Right lobe of liver (tissue), 6 donors: ENCODE measurements at regions not wholly inside any gene's neighbourhood (a gene's known extent, or its start where the extent isn't known, plus 50 kb on each side); places are given as distances from the start of the nearest gene placed in this dataset.

Experiments
- ATAC-seq, 4 donors: fragments of 200-7000 bp; cut with Tn5 transposase; one replicate each; pipeline ENCODE4 v1.9.1; 2020; ENCODE audit warnings: mild to moderate bottlenecking in 4 of 4, moderate library complexity in 4 of 4
- DNase-seq, 3 donors: peaks; one replicate each; pipeline ENCODE4 v3.0.0-alpha.2; 2020
- H3K27ac ChIP-seq, 3 donors: fragments of 200-600 bp; one replicate each; pipeline ENCODE4 v1.8.0; 2022
- H3K27me3 ChIP-seq, 2 donors: fragments of 200-600 bp; one replicate each; pipeline ENCODE4 v1.8.0; 2022
- H3K36me3 ChIP-seq, 4 donors: fragments of 200-600 bp; sonication (generic) in 1 of 4; one replicate each; pipeline versions ENCODE4 v1.5.1 to v1.8.0; 2017 to 2022; ENCODE audit warnings: control low read depth in 1 of 4
- H3K4me1 ChIP-seq, 4 donors: fragments of 200-600 bp; sonication (generic) in 1 of 4; one replicate each; pipeline versions ENCODE4 v1.5.1 to v1.8.0; 2017 to 2022; ENCODE audit warnings: control low read depth in 1 of 4
- H3K4me3 ChIP-seq, 3 donors: fragments of 200-600 bp; one replicate each; pipeline ENCODE4 v1.8.0; 2022
- H3K9me3 ChIP-seq, 4 donors: fragments of 200-600 bp; sonication (generic) in 1 of 4; one replicate each; pipeline versions ENCODE4 v1.5.1 to v1.8.0; 2017 to 2022; ENCODE audit warnings: control low read depth in 1 of 4
- POLR2A ChIP-seq: fragments of 450-650 bp; IDR thresholded peaks from one replicate; pipeline ENCODE4 v1.6.1; 2017; ENCODE audit warnings: antibody characterized with exemption, mild to moderate bottlenecking
- WGBS: methylation state at CpG from one replicate; pipeline ENCODE4 v1.1.6; 2018; ENCODE audit warnings: low coverage, low lambda C conversion rate; ENCODE audit not compliant: insufficient coverage; ENCODE audit errors: missing lambda C conversion rate; 5-methylcytosine and 5-hydroxymethylcytosine counted together
- intact Hi-C, 2 donors: fragments of 100-400 bp; cut with DNase I; formaldehyde crosslinking; loops; one replicate each; pipeline versions ENCODE4 v1.11.2 to v1.14.1; 2022
- TF ChIP-seq, protein P1 (sequence below), 4 donors: fragments of 200-600 bp in 3 of 4; fragments of 450-650 bp in 1 of 4; IDR thresholded peaks; one replicate each; pipeline versions ENCODE4 v1.5.1 to v1.8.0; 2016 to 2022; ENCODE audit warnings: antibody characterized with exemption in 4 of 4, mild to moderate bottlenecking in 2 of 4
- donor health status: DM: no; HTN: yes; CAD: no.
- donor health status: DM: no; HTN: no; CAD: no.
- donor health status: DM: no; HTN: no; CAD: no.
- donor health status: DM: no; HTN: yes; CAD: no.
- donor health status: DM: no; HTN: yes; CAD: no.

DNA sequence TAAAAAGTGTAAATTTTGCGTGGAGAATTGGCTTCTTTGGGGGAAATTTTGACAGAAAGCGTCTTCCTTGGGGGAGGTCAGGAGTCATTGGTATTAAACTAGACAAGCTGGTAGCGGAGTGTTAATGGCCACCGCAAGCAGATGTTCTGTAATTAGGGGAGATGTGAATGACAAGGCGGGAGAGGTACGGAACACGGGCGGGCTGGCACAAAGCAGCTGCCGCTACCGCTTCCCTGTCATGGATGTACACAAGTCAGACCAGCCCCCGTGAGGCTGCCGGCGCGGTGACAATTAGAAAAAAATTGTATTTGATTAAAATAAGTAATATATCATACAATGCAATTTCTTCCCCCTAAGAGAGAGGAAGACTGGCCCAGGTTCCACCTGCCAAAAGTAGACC, 501.6 kb downstream of the VRK1 start:
- WGBS: 79% methylated on average over 10 of the region's 14 CpGs
- Histone ChIP-seq H3K27me3 (no peaks in the 10 kb centered on the region), H3K4me3 (no peak overlapping the region), H3K36me3 (no peaks in the 10 kb centered on the region), H3K27ac (no peak overlapping the region), H3K9me3 (no peaks in the 10 kb centered on the region), H3K4me1 (no peaks in the 10 kb centered on the region)
- no peak for DNase-seq
- ATAC-seq: no peak
- intact Hi-C loops: no loop called here
- TF ChIP-seq POLR2A: no peak
- TF ChIP-seq, protein P1, sequence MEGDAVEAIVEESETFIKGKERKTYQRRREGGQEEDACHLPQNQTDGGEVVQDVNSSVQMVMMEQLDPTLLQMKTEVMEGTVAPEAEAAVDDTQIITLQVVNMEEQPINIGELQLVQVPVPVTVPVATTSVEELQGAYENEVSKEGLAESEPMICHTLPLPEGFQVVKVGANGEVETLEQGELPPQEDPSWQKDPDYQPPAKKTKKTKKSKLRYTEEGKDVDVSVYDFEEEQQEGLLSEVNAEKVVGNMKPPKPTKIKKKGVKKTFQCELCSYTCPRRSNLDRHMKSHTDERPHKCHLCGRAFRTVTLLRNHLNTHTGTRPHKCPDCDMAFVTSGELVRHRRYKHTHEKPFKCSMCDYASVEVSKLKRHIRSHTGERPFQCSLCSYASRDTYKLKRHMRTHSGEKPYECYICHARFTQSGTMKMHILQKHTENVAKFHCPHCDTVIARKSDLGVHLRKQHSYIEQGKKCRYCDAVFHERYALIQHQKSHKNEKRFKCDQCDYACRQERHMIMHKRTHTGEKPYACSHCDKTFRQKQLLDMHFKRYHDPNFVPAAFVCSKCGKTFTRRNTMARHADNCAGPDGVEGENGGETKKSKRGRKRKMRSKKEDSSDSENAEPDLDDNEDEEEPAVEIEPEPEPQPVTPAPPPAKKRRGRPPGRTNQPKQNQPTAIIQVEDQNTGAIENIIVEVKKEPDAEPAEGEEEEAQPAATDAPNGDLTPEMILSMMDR (IDR thresholded peaks at IDR 0.05): no peak

DNA sequence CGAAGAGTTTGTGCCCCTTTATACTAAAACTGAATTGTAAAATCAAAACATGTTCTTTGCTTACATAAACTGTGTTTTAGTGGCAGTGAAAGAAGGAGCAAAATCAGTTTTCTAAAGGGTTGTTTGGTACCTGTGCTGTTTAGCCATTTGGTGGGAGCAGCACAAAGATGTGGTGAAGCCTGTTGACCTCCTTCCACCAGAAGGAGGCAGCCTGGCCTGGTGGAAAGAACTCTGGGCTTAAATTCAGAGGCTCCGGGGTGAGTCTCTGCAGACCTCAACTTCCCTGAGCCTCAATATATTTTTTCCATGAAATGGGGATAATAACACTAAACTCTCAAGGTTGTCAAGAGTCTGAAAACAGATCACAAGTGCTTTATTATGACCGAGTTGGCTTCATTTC, 502.5 kb downstream of the VRK1 start:
- TF ChIP-seq, protein P1 (IDR thresholded peaks at IDR 0.05): peak in 2 of 4 donors; percentile 10 to 38
- TF ChIP-seq POLR2A: no peak
- Histone ChIP-seq H3K27ac (no peak overlapping the region), H3K4me1 (no peaks in the 10 kb centered on the region), H3K27me3 (no peaks in the 10 kb centered on the region), H3K36me3 (no peaks in the 10 kb centered on the region), H3K9me3 (no peaks in the 10 kb centered on the region), H3K4me3 (no peak overlapping the region)
- WGBS: 31% methylated on average over 3 of the region's 3 CpGs
- no peak for DNase-seq
- peak in 1 of 4 donors; percentile 20 for ATAC-seq
- intact Hi-C loops: no loop called here

DNA sequence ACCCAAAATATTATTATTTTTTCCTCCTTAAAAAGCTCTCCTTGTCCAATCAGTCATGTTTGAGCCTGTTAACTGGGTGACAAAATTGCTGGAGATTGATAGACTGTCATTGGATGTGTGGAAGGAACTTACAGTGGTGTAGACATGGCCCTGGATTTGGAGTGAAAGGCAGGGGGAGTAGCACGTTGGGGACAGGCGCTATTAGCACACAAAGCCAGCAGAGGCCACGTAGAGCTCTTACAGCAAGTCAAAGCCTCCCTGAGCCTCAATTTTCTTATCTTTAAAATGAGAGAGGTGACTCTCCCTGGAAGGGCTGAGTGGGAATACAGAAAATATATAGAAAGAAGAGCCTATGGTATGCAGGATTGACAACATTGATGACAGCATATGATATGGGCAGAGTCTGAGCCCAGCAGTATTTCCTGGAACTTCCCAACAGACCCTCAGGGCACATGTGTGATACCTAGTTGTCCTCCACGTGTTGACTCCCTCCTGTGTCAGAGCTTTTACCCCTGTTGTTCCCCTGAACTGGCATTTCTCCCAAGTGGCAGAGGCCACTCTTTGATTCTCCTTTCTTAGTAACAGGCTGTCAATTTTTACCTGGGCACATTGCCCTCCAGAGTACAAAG, 504.9 kb downstream of the VRK1 start:
- H3K27ac ChIP-seq: no peak overlapping the region
- DNase-seq (no peak), ATAC-seq (no peak)
- TF ChIP-seq POLR2A: no peak
- TF ChIP-seq, protein P1 (IDR thresholded peaks at IDR 0.05): no peak
- H3K4me3 ChIP-seq: no peak overlapping the region
- no peaks in the 10 kb centered on the region for H3K9me3 ChIP-seq
- H3K27me3 ChIP-seq: no peaks in the 10 kb centered on the region
- intact Hi-C loops: no loop called here
- no peaks in the 10 kb centered on the region for H3K4me1 ChIP-seq
- H3K36me3 ChIP-seq: no peaks in the 10 kb centered on the region
- 30% methylated on average over 4 of the region's 4 CpGs for WGBS

DNA sequence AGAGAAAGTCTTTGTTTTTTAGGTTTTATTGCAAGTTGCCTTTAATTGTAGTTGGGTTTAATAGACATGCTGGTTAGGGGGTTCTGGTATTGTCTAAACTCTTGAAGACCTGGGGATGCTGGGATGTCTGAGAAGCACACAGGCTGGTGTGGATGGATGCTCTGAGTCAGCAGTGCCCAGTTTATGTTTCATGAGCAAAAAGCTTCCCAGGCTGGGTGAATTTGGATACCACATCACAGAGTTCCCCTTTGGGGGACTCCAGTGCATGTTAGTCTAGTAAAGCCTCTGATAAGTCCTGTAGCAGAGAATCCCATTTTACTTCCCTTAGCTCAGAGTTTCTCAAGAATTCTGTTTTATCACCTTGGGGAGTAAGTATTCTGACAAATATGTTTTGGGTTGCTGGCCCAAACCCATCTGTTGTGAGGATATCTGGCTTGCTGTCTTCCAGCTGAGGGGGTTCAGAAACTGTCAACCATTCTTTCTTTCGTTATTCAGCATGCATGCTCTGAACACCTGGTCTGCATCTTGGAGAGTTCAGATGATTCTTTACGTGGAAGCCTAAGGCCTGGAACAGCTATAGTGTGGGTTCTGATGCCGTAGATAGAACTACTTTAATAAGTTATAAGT, 509.1 kb downstream of the VRK1 start:
- intact Hi-C loops: no loop called here

More for the DNA sequence above, 509.1 kb downstream of the VRK1 start:
- WGBS: 51% methylated on average over 3 of the region's 3 CpGs
- TF ChIP-seq POLR2A: no peak
- TF ChIP-seq, protein P1 (IDR thresholded peaks at IDR 0.05): no peak
- no peaks in the 10 kb centered on the region for H3K27me3 ChIP-seq
- H3K4me3 ChIP-seq: no peak overlapping the region
- H3K9me3 ChIP-seq: no peaks in the 10 kb centered on the region
- H3K27ac ChIP-seq: no peak overlapping the region
- DNase-seq: no peak
- ATAC-seq: no peak
- no peaks in the 10 kb centered on the region for H3K36me3 ChIP-seq
- no peaks in the 10 kb centered on the region for H3K4me1 ChIP-seq
